Liver (tissue), 8 donors: ENCODE measurements at regions not wholly inside any gene's neighbourhood (a gene's known extent, or its start where the extent isn't known, plus 50 kb on each side); places are given as distances from the start of the nearest gene placed in this dataset.

Source experiments
- DNase-seq: peaks from one replicate; pipeline ENCODE4 v3.0.0-alpha.2; 2017; ENCODE audit warnings: low spot score
- H3K27ac ChIP-seq, 2 donors: one replicate each; pipeline ENCODE4 v1.7.0; 2013; ENCODE audit warnings: inconsistent platforms in 2 of 2, low read length in 2 of 2, control low read depth in 1 of 2, low read depth in 1 of 2, mild to moderate bottlenecking in 1 of 2
- H3K27me3 ChIP-seq, 4 donors: one replicate each; pipeline versions ENCODE4 v1.6.1 to v1.7.0; 2013; ENCODE audit warnings: low read length in 3 of 4, inconsistent platforms in 1 of 4, mild to moderate bottlenecking in 1 of 4, moderate library complexity in 1 of 4; ENCODE audit not compliant: control insufficient read depth in 4 of 4, insufficient read depth in 4 of 4
- H3K36me3 ChIP-seq, 4 donors: one replicate each; pipeline versions ENCODE4 v1.6.1 to v1.7.0; 2013; ENCODE audit warnings: low read length in 3 of 4, mild to moderate bottlenecking in 3 of 4, low read depth in 1 of 4, moderate library complexity in 1 of 4; ENCODE audit not compliant: control insufficient read depth in 4 of 4, insufficient read depth in 3 of 4
- H3K4me1 ChIP-seq, 4 donors: one replicate each; pipeline versions ENCODE4 v1.6.1 to v1.7.0; 2013; ENCODE audit warnings: low read length in 3 of 4, mild to moderate bottlenecking in 3 of 4, moderate library complexity in 1 of 4; ENCODE audit not compliant: control insufficient read depth in 4 of 4, insufficient read depth in 4 of 4
- H3K4me3 ChIP-seq, 3 donors: one replicate each; pipeline versions ENCODE4 v1.6.1 to v1.7.0; 2013; ENCODE audit warnings: low read length in 3 of 3, control low read depth in 1 of 3, low read depth in 1 of 3, mild to moderate bottlenecking in 1 of 3
- H3K9ac ChIP-seq, 2 donors: one replicate each; pipeline ENCODE4 v1.7.0; 2013; ENCODE audit warnings: low read length in 2 of 2, mild to moderate bottlenecking in 2 of 2, moderate library complexity in 2 of 2, control low read depth in 1 of 2, low read depth in 1 of 2
- H3K9me3 ChIP-seq, 4 donors: one replicate each; pipeline versions ENCODE4 v1.6.1 to v1.7.0; 2013; ENCODE audit warnings: low read length in 3 of 4; ENCODE audit not compliant: control insufficient read depth in 4 of 4
- CTCF ChIP-seq: fragments of 150-350 bp; IDR thresholded peaks from 2 replicates; pipeline ENCODE4 v1.5.1; 2017; ENCODE audit warnings: improper control_type of control experiment, low read depth, low read length; ENCODE audit not compliant: missing input control
- EGR1 ChIP-seq, 2 donors: IDR thresholded peaks; 2 replicates each; pipeline ENCODE4 v1.6.1; 2016 to 2018; ENCODE audit warnings: antibody characterized with exemption in 2 of 2, low read depth in 2 of 2
- FOXA1 ChIP-seq: IDR thresholded peaks from 2 replicates; pipeline ENCODE4 v1.6.1; 2016; ENCODE audit warnings: antibody characterized with exemption
- FOXA2 ChIP-seq: IDR thresholded peaks from 2 replicates; pipeline ENCODE4 v1.6.1; 2016; ENCODE audit warnings: antibody characterized with exemption
- GABPA ChIP-seq, 2 donors: IDR thresholded peaks in 1 of 2; conservative IDR thresholded peaks in 1 of 2; 2 replicates each; pipeline ENCODE4 v1.6.1; 2016; ENCODE audit warnings: antibody characterized with exemption in 2 of 2, mild to moderate bottlenecking in 1 of 2, moderate library complexity in 1 of 2
- HNF4A ChIP-seq, 2 donors: conservative IDR thresholded peaks; 2 replicates each; pipeline ENCODE4 v1.6.1; 2016; ENCODE audit warnings: antibody characterized with exemption in 2 of 2, mild to moderate bottlenecking in 2 of 2
- HNF4G ChIP-seq: IDR thresholded peaks from 2 replicates; pipeline ENCODE4 v1.6.1; 2016; ENCODE audit warnings: antibody characterized with exemption
- JUND ChIP-seq, 2 donors: IDR thresholded peaks; 2 replicates each; pipeline ENCODE4 v1.6.1; 2016; ENCODE audit warnings: antibody characterized with exemption in 2 of 2
- NR2F2 ChIP-seq: IDR thresholded peaks from 2 replicates; pipeline ENCODE4 v1.6.1; 2016; ENCODE audit warnings: antibody characterized with exemption
- RAD21 ChIP-seq, 2 donors: IDR thresholded peaks; 2 replicates each; pipeline ENCODE4 v1.6.1; 2016; ENCODE audit warnings: antibody characterized with exemption in 2 of 2, mild to moderate bottlenecking in 2 of 2
- REST ChIP-seq: IDR thresholded peaks from 2 replicates; pipeline ENCODE4 v1.6.1; 2016; ENCODE audit warnings: antibody characterized with exemption, mild to moderate bottlenecking
- RXRA ChIP-seq, 2 donors: IDR thresholded peaks; 2 replicates each; pipeline ENCODE4 v1.6.1; 2017 to 2018; ENCODE audit warnings: antibody characterized with exemption in 2 of 2, mild to moderate bottlenecking in 1 of 2
- TAF1 ChIP-seq: conservative IDR thresholded peaks from 2 replicates; pipeline ENCODE4 v1.6.1; 2016; ENCODE audit warnings: antibody characterized with exemption, mild to moderate bottlenecking
- YY1 ChIP-seq: IDR thresholded peaks from 2 replicates; pipeline ENCODE4 v1.6.1; 2016; ENCODE audit warnings: antibody characterized with exemption, mild to moderate bottlenecking
- WGBS: extraction: QIAGEN DNeasy Blood & Tissue Kit; methylation state at CpG from one replicate; pipeline ENCODE4 v1.1.7; 2013; 5-methylcytosine and 5-hydroxymethylcytosine counted together
- TF ChIP-seq, protein P1 (sequence below): IDR thresholded peaks from 2 replicates; pipeline ENCODE4 v1.6.1; 2016; ENCODE audit warnings: antibody characterized with exemption
- TF ChIP-seq, protein P2 (sequence below): IDR thresholded peaks from 2 replicates; pipeline ENCODE4 v1.6.1; 2016; ENCODE audit warnings: antibody characterized with exemption
- donor health status: healthy.
- donor health status: healthy.
- donor health status: healthy.
- donor health status: healthy.
- donor health status: healthy.

- Histone ChIP-seq H3K36me3 (no peaks in the 10 kb centered on the region), H3K4me1 (no peaks in the 10 kb centered on the region), H3K9me3 (no peaks in the 10 kb centered on the region), H3K9ac (no peak overlapping the region), H3K27ac (no peak overlapping the region), H3K4me3 (no peak overlapping the region), H3K27me3 (no peaks in the 10 kb centered on the region)
- TF ChIP-seq HNF4G, result no peak
- no peak for TF ChIP-seq TAF1
- TF ChIP-seq FOXA2, result no peak
- TF ChIP-seq, protein P1, sequence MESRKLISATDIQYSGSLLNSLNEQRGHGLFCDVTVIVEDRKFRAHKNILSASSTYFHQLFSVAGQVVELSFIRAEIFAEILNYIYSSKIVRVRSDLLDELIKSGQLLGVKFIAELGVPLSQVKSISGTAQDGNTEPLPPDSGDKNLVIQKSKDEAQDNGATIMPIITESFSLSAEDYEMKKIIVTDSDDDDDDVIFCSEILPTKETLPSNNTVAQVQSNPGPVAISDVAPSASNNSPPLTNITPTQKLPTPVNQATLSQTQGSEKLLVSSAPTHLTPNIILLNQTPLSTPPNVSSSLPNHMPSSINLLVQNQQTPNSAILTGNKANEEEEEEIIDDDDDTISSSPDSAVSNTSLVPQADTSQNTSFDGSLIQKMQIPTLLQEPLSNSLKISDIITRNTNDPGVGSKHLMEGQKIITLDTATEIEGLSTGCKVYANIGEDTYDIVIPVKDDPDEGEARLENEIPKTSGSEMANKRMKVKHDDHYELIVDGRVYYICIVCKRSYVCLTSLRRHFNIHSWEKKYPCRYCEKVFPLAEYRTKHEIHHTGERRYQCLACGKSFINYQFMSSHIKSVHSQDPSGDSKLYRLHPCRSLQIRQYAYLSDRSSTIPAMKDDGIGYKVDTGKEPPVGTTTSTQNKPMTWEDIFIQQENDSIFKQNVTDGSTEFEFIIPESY, result no peak
- no peak for TF ChIP-seq CTCF
- no peak for DNase-seq
- 64% methylated on average over 1 of the region's 1 CpG for WGBS
These were observed 216.8 kb downstream of the NUP35 start for GRCh38 chr2:183341057-183341456.

GRCh38 chr2:183347969-183348368 lies 223.7 kb downstream of the NUP35 start:
- Histone ChIP-seq H3K4me3 (no peak overlapping the region), H3K27ac (no peak overlapping the region), H3K4me1 (no peaks in the 10 kb centered on the region), H3K36me3 (no peaks in the 10 kb centered on the region), H3K27me3 (no peaks in the 10 kb centered on the region), H3K9me3 (no peaks in the 10 kb centered on the region), H3K9ac (no peak overlapping the region)
- no peak for TF ChIP-seq YY1
- no peak for TF ChIP-seq NR2F2
- TF ChIP-seq GABPA (IDR thresholded peaks at IDR 0.05 in 1 of 2, conservative IDR thresholded peaks at IDR 0.05 in 1 of 2), result no peak
- TF ChIP-seq HNF4G, result no peak
- TF ChIP-seq, protein P2, sequence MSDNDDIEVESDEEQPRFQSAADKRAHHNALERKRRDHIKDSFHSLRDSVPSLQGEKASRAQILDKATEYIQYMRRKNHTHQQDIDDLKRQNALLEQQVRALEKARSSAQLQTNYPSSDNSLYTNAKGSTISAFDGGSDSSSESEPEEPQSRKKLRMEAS, result no peak
- TF ChIP-seq HNF4A (conservative IDR thresholded peaks at IDR 0.05), result no peak
- no peak for TF ChIP-seq RXRA (IDR thresholded peaks at IDR 0.05)
- TF ChIP-seq FOXA1, result no peak
- 81% methylated on average over 3 of the region's 3 CpGs for WGBS
- no peak for DNase-seq

DNA sequence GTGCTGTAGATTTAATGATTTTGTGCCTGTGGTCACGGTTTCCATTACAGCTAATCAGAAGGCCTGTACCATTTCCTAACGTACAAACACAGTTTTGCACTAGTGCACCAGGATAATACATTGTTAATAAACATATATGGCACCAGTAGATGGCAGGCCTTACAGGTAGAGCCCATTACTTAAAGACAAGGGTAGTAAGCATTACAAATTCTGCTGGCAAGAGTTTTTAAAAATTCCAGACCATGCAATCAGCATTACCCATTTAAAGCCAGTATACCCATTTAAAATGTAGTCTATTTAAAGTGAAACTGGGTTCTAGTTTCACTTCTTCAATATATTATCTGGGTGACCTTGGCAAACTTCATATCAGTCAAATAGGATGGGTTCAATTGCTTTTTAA lies 224.2 kb downstream of the NUP35 start:
- Histone ChIP-seq H3K4me3 (no peak overlapping the region), H3K27me3 (no peaks in the 10 kb centered on the region), H3K36me3 (no peaks in the 10 kb centered on the region), H3K27ac (no peak overlapping the region), H3K4me1 (no peaks in the 10 kb centered on the region), H3K9ac (no peak overlapping the region), H3K9me3 (no peaks in the 10 kb centered on the region)
- no peak for DNase-seq
- 88% methylated on average over 2 of the region's 2 CpGs for WGBS
- TF ChIP-seq RAD21 (IDR thresholded peaks at IDR 0.05), result no peak
- no peak for TF ChIP-seq REST
- TF ChIP-seq, protein P1, result no peak
- no peak for TF ChIP-seq GABPA (IDR thresholded peaks at IDR 0.05 in 1 of 2, conservative IDR thresholded peaks at IDR 0.05 in 1 of 2)
- TF ChIP-seq FOXA1, result no peak
- TF ChIP-seq CTCF, result no peak
- TF ChIP-seq FOXA2, result no peak
- TF ChIP-seq EGR1 (IDR thresholded peaks at IDR 0.05; ENCODE audit: low read depth in 2 of 2), result no peak
- no peak for TF ChIP-seq HNF4G
- no peak for TF ChIP-seq JUND (IDR thresholded peaks at IDR 0.05)
- TF ChIP-seq TAF1, result no peak
